ENCODE measurements at regions not wholly inside any gene's neighbourhood (a gene's known extent, or its start where the extent isn't known, plus 50 kb on each side); places are given as distances from the start of the nearest gene placed in this dataset.

DNA sequence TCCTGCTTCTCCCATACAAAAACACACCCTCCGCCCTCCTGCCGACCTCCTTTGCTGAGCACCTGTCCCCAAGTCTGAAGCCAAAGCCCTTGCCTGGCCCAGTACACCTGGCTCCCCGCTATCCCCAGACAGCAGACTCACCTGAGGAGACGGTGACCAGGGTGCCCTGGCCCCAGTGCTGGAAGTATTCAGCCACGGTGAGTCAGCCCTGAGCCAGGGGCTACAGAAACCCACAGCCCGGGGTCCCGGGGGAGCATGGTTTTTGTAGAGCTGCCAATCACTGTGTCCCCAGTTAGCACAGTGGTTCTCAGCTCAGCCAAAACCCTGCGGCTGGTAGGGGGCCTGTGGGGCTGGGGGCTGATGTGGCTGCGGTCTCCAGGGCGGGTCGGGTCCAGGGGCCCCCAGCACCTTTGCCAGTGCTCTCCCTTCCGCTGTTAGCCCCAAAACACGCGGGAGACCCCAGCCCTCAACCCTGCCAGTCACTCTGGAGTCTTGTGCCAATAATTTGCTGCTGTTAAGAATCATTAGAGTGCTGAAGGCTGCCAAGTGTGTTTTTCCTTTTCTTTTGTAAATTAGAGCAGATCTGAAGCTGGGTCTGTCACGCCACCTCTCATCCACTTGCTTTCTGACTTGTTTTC lies 339.0 kb downstream of the TMEM121 start:
- Histone ChIP-seq H3K9ac (ENCODE audit: insufficient read length) (no peak overlapping the region), H3K36me3 (ENCODE audit: insufficient read depth, low read length) (no peaks in the 10 kb centered on the region), H3K27ac (no peak overlapping the region), H3K4me3 (no peak overlapping the region), H3K9me3 (ENCODE audit: low read depth, low read length) (no peaks in the 10 kb centered on the region)
- no peak for DNase-seq (ENCODE audit: low read depth, low spot score)
- TF ChIP-seq FOXP2 (optimal IDR thresholded peaks at IDR 0.05; ENCODE audit: control extremely low read depth, extremely low read length, insufficient read depth) (no peak), EZH2 (IDR thresholded peaks at IDR 0.05) (no peak), POLR2AphosphoS5 (IDR thresholded peaks at IDR 0.05; ENCODE audit: borderline replicate concordance, low read depth, low read length) (no peak)

DNA sequence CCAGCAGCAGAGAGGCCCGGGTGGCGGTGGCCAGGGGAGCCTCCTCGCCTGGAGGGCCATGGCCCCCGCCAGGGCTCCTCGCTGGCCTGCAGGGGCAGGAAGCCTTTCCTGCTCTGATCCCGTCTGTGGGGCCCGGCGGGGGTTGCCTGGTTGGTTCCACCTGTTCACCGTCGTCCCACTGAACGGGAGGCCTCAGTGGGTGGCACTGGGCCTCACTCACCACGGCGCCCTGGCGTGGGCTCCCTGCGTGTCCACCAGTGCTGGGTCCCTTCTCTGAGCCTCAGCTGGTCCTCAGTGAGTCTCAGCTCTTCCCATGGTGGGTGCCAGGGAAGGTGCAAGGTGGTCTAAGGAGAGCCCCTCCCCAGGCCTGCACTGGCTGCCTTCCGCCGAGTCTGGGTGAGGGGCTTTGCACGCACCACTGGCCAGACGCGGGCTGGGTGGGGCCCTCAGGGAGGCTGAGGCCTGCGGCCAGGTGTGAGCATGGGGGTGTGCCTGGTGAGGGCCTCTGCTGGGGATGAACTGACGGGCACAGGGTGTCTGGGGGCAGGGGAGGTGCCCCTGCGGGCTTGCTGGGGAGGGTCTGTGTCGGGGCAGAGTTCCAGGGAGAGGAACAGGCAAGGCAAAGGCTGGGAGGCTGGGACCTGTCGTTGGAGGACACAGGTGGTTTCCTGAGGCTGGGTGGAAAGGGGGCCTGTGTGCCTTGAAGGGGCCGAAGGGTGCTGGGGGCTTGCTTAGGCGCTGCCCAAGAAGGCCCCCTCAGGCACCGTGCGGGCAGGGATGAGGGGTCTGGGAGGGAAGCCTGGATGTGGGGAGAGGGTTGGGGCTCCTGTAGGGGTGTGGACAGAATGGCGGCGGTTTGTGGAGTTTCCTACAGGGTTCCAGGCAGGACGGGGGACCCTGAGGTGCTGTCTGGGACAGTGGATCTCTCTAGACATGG lies 339.8 kb downstream of the TMEM121 start:
- no peak for DNase-seq (ENCODE audit: low read depth, low spot score)
- TF ChIP-seq POLR2AphosphoS5 (IDR thresholded peaks at IDR 0.05; ENCODE audit: borderline replicate concordance, low read depth, low read length) (no peak), FOXP2 (optimal IDR thresholded peaks at IDR 0.05; ENCODE audit: control extremely low read depth, extremely low read length, insufficient read depth) (no peak), EZH2 (IDR thresholded peaks at IDR 0.05) (no peak)
- H3K27ac ChIP-seq = no peak overlapping the region
- no peak overlapping the region for H3K4me3 ChIP-seq
- no peaks in the 10 kb centered on the region for H3K36me3 ChIP-seq (ENCODE audit: insufficient read depth, low read length)
- H3K9me3 ChIP-seq (ENCODE audit: low read depth, low read length) = no peaks in the 10 kb centered on the region
- H3K9ac ChIP-seq (ENCODE audit: insufficient read length) = no peak overlapping the region

DNA sequence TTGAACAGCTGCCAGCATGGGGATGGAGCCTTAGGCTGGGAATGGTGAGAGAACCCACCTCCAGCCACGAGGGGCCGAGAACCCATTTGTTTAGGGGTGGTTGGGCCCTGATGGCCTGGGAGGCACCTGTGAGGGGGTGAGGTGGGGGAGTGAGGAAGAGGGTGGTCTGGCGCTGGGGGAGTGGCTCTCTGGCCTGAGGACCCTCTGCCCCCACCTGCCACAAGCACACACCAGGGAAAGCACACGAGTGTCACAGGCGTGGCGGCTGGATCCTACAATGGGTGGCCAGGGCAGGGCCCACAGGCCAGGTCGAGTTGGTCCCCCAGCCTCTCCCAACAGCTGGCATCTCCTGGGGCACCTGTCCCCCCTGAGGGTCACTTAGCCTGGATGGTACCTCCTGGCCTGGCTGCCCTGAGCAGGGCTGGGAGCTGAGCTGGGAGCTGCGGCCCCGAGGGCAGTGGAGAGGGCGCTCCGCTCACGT lies 340.5 kb downstream of the TMEM121 start:
- no peaks in the 10 kb centered on the region for H3K9me3 ChIP-seq (ENCODE audit: low read depth, low read length)
- TF ChIP-seq EZH2 (IDR thresholded peaks at IDR 0.05) (no peak), FOXP2 (optimal IDR thresholded peaks at IDR 0.05; ENCODE audit: control extremely low read depth, extremely low read length, insufficient read depth) (no peak), POLR2AphosphoS5 (IDR thresholded peaks at IDR 0.05; ENCODE audit: borderline replicate concordance, low read depth, low read length) (no peak)
- no peak overlapping the region for H3K9ac ChIP-seq (ENCODE audit: insufficient read length)
- no peak overlapping the region for H3K4me3 ChIP-seq
- DNase-seq (ENCODE audit: low read depth, low spot score) = no peak
- no peak overlapping the region for H3K27ac ChIP-seq
- H3K36me3 ChIP-seq (ENCODE audit: insufficient read depth, low read length) = no peaks in the 10 kb centered on the region

DNA sequence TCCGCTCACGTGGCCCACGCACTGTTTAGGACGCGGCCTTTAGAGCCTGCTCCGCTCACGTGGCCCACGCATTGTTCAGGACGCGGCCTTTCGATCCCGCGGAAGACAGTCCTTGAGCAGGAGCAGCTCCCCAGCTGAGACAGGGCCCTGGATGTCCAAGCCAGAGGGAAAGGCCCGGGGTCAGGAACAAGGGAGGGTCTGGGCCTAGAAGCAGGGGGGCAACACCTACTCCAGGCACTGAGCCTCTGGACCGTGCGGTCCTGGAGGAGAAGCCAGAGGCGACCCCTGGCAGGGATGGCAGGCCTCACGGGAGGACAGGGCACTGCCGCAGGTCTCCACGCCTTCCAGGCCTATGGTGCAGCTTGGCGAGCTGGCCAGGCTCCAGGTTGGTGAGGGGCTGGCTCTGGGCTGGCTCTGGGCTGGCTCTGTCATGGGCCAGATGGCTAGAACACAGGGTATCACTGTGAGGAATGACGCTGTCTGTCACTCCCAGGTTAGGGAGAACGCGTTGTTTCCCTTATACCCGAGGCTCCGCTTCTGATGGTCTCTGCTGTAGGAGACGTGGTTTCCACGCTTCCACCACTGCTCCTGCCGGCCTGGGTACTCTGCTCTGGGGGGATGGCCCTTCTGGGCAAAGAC lies 341.7 kb downstream of the TMEM121 start:
- no peaks in the 10 kb centered on the region for H3K9me3 ChIP-seq (ENCODE audit: low read depth, low read length)

DNA sequence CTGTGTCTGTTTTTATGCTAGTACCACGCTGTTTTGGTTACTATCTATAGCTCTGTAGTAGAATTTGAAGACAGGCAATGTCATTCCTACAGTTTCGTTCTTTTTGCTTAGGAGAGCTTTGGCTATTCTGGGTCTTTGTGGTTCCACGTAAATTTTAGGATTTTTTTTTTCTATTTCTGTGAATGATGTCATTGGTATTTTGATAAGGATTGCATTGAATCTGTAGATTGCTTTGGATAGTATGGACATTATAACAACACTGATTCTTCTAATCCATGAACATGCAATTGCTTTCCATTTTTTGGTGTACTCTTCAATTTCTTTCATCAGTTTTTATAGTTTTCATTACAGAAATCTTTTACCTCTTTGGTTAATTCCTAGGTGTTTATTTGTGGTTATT lies 345.2 kb downstream of the TMEM121 start:
- Histone ChIP-seq H3K9me3 (ENCODE audit: low read depth, low read length) (no peaks in the 10 kb centered on the region), H3K4me3 (no peak overlapping the region), H3K36me3 (ENCODE audit: insufficient read depth, low read length) (no peaks in the 10 kb centered on the region), H3K27ac (no peak overlapping the region), H3K9ac (ENCODE audit: insufficient read length) (no peak overlapping the region)
- TF ChIP-seq EZH2 (IDR thresholded peaks at IDR 0.05) = no peak
- no peak for TF ChIP-seq FOXP2 (optimal IDR thresholded peaks at IDR 0.05; ENCODE audit: control extremely low read depth, extremely low read length, insufficient read depth)
- no peak for TF ChIP-seq POLR2AphosphoS5 (IDR thresholded peaks at IDR 0.05; ENCODE audit: borderline replicate concordance, low read depth, low read length)
- no peak for DNase-seq (ENCODE audit: low read depth, low spot score)

More for the DNA sequence above, 341.7 kb downstream of the TMEM121 start:
- Histone ChIP-seq H3K27ac (no peak overlapping the region), H3K4me3 (no peak overlapping the region), H3K36me3 (ENCODE audit: insufficient read depth, low read length) (no peaks in the 10 kb centered on the region), H3K9ac (ENCODE audit: insufficient read length) (no peak overlapping the region)
- no peak for DNase-seq (ENCODE audit: low read depth, low spot score)
- TF ChIP-seq FOXP2 (optimal IDR thresholded peaks at IDR 0.05; ENCODE audit: control extremely low read depth, extremely low read length, insufficient read depth) (no peak), POLR2AphosphoS5 (IDR thresholded peaks at IDR 0.05; ENCODE audit: borderline replicate concordance, low read depth, low read length) (no peak), EZH2 (IDR thresholded peaks at IDR 0.05) (no peak)

DNA sequence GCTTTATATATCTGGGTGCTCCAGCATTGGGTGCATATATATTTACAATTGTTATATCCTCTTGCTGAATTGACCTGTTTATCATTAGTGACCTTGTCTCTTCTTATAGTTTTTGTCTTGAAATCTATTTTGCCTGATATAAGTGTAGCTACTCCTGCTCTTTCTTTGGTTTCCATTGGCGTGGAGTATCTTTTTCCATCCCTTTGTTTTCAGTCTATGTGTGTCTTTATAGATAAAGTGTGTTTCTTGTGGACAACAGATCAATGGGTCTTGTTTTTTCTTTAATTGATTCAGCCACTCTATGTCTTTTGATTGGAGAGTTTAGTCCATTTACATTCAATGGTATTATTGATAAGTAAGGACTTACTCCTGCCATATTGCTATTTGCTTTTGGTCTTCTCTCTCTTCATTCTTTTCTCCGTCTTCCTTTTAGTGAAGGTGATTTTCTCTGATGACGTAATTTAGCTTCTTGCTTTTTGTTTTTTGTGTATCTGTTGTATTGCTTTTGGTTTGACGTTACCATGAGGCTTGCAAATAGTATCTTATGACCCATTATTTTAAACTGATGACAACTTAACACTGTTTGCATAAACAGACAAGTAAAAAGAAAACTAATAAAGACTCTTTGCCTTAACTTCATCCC lies 347.6 kb downstream of the TMEM121 start:
- H3K9me3 ChIP-seq (ENCODE audit: low read depth, low read length) = no peaks in the 10 kb centered on the region

DNA sequence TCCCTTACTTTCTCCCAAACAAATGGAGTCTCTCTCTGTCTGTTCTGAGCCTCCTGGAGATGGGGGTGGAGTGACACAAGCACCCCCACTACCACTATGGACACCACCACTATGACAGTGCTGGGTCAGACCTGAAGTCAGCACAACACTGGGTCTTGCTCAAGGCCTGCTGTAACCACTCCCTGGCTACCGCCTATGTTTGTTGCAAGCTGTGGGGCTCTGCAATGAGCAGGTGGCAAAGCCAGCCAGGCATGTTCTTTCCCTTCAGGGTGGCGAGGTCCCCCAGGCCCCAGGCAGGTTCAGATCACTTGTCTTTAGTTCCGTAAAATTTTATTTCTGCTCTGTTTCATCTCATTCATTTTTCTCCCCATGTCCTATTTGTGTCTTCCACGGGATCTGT lies 349.8 kb downstream of the TMEM121 start:
- Histone ChIP-seq H3K9me3 (ENCODE audit: low read depth, low read length) (no peaks in the 10 kb centered on the region), H3K9ac (ENCODE audit: insufficient read length) (no peak overlapping the region), H3K4me3 (no peak overlapping the region), H3K27ac (no peak overlapping the region), H3K36me3 (ENCODE audit: insufficient read depth, low read length) (no peaks in the 10 kb centered on the region)
- DNase-seq (ENCODE audit: low read depth, low spot score) = no peak
- TF ChIP-seq EZH2 (IDR thresholded peaks at IDR 0.05) (no peak), POLR2AphosphoS5 (IDR thresholded peaks at IDR 0.05; ENCODE audit: borderline replicate concordance, low read depth, low read length) (no peak), FOXP2 (optimal IDR thresholded peaks at IDR 0.05; ENCODE audit: control extremely low read depth, extremely low read length, insufficient read depth) (no peak)

More for the DNA sequence above, 347.6 kb downstream of the TMEM121 start:
- TF ChIP-seq EZH2 (IDR thresholded peaks at IDR 0.05) (no peak), POLR2AphosphoS5 (IDR thresholded peaks at IDR 0.05; ENCODE audit: borderline replicate concordance, low read depth, low read length) (no peak), FOXP2 (optimal IDR thresholded peaks at IDR 0.05; ENCODE audit: control extremely low read depth, extremely low read length, insufficient read depth) (no peak)
- no peak overlapping the region for H3K4me3 ChIP-seq
- no peak overlapping the region for H3K9ac ChIP-seq (ENCODE audit: insufficient read length)
- H3K36me3 ChIP-seq (ENCODE audit: insufficient read depth, low read length) = no peaks in the 10 kb centered on the region
- DNase-seq (ENCODE audit: low read depth, low spot score) = no peak
- H3K27ac ChIP-seq = no peak overlapping the region

Measured in SK-N-MC (cell line).